NCI-H1930 (cell line): ENCODE measurements at regions not wholly inside any gene's neighbourhood (a gene's known extent, or its start where the extent isn't known, plus 50 kb on each side); places are given as distances from the start of the nearest gene placed in this dataset.
"Not testable (repeated sequence)": the region's sequence is repeated elsewhere in the genome, so short reads cannot be mapped to it uniquely, and the experiment has no call there.

Source experiments
- DNase-seq, 2 experiments: peaks; one replicate each; lab custom pipeline; 2025; lab: John Stamatoyannopoulos, UW

GRCh38 chr18:10142056-10142455 lies 228.2 kb downstream of the VAPA start:
- no peak for DNase-seq

- no peak for DNase-seq
Observed at GRCh38 chr18:10142496-10143160, 228.8 kb downstream of the VAPA start.

- no peak for DNase-seq
Observed at GRCh38 chr18:10143596-10143995, 229.8 kb downstream of the VAPA start.

GRCh38 chr18:10145546-10145945 lies 231.7 kb downstream of the VAPA start:
- DNase-seq, result no peak

DNA sequence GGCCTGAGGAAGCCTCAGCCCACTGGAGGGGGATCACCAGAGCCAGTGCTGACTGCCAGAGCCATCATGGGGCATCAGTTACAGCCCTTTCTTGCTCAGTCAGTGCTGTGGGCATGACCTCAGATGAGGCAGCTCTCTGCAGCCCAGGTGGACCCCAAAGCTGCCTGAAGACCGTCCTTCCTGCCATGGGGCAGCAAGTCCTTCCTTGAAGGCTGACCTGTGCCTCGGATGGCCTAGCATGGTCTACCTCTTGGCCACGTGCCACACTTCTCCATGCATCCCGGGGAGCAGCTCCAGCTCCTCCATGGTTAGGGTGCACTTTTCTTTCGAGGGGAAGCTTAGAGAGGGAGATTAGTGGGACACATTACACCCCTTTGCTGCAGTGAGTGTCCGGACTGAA lies 233.4 kb downstream of the VAPA start:
- DNase-seq, result no peak

- no peak for DNase-seq
Observed at GRCh38 chr18:10147752-10148151, 233.9 kb downstream of the VAPA start.

DNA sequence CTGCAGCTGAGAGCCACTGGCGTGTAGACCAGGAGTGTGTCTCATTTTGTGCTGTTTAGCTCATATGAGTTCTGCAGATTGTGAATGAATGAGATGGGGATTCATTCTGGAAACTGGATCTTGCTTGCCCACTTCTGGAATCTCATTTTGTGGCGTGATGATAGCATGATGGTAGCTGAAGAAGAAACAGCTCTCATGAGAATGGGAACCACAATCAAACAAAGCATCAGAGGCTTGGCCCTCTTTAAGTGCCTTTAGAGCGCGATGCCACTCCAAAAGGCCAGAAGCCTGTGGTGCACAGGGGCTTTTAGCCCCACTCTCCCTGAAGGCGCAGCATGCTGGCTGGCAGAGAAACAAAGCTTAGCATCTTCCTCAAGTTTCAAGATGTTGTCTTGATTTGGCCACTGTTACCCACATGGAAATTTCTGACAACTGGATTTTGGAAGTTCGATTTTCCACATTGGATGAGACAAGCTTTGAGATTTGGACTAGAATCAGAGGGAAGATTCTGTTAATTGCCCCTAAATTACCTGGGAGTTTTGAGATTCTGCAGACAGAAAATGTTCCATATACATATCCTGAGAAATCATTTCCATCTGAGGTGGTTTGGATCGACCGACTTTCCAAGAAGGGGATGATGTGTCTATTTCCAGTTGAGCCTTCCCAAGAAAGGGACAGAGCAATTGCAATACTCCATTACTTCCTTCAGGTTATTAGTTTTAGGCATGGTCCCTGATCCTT lies 234.5 kb downstream of the VAPA start:
- no peak for DNase-seq

DNA sequence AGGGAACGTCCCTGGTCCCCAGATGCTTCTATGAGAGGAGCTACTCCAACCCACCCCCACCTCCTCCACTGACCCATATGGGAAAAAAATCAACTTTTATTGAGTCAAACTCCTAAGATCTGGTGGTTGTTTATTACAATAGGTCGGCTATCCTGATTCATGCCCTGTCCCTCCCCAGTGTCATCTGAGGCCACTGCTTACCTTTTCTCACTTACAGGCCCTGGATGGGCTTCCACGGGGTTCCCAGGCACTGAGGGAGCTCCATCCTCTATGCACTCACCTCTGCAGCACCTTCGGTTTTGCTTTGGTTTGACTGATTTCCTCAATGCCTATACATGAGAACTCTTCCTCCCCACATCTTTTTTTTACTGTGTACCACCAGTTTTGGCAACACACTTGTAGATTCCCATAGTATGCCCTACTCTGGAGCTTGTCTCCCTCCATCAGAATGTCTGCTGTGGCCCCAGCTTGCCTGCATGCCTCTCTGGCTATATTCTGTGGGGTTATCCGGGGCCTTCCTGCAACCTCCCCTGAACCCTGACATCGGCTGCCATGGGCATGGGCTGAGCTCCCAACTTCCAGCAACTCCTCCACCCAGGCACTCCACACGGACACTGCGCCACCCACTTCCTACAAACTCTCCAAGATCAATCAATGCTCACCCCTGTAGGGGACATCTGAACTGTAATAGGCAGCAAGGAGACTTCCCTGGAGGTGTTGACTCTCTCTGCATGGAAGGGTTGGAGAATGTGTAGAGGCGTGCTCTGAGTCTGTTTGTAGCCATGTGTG lies 236.1 kb downstream of the VAPA start:
- no peak for DNase-seq

- DNase-seq, result not testable (repeated sequence)
Observed at GRCh38 chr18:10150576-10150975, 236.8 kb downstream of the VAPA start.

DNA sequence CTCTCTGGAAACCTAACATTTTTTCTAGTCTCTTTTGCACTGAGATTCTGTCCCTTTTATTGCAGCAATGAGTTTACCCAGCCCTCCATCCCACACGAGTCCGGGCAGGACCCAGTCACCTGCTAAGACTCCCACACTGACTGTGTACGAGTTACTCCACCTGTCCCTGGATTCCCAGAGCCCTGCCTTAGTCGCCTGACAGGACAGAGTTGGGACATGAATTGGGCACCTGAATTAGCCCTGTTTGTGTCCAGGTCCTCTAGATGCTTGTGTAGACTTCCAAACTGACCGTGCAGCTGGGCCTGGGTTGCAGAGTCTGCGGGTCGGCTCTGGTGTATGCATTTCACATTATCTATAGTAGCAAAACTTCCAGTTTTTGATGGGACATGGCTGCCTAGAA lies 238.7 kb downstream of the VAPA start:
- no peak for DNase-seq

- no peak for DNase-seq
Observed at GRCh38 chr18:10153924-10154752, 240.3 kb downstream of the VAPA start.

DNA sequence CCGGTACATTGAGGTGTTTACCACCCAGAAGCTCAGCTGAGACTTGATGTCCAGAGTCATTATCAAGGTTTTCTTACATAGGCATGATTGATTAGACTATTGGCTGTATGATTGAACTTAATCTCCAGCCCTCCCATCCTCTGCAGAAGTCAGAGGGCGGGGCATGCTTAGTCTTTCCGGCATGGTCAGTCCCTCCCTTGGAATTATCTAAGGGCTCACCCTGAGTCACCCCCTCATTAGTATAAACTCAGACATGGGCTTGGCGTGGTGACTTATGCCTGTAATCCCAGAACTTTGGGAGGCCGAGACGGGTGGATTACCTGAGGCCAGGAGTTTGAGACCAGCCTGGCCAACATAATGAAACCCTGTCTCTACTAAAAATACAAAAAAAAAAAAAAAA lies 243.9 kb downstream of the VAPA start:
- no peak for DNase-seq

GRCh38 chr18:10160251-10160650 lies 246.4 kb downstream of the VAPA start:
- no peak for DNase-seq

DNA sequence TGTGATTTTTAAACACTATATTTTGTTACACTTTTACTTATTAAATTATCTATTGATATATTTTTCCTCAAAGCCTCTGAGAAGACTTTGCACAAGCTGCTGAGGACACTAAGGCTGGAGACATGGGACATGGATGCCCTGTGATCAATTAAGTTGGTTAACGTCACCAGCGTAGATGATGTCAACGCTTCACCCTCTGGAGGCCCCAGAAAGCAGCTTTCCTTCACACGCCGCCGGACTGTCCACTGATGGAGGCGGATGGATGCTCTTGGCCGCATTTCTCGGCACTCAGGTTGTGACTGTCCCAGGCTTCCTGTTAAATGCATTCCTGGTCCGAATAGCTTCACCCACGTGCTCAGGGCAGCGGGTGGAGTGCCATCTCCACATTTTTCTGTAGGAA lies 247.5 kb downstream of the VAPA start:
- no peak for DNase-seq

DNA sequence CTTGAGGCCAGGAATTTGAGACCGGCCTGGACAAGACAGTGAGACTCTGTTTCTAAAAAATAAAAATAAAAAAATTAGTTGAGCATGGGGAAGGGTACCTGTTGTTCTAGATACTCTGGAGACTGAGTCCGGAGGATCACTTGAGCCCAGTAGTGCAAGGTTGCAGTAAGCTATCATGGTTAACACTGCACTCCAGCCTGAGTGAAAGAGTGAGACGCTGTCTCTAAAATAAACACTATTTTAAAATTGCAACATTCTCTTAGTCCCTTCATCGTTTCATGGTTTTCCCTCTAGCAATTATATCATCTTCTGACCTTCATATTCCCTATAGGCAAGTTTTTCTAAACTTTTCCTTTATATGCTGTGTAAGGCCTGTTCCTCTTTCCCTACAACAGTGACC lies 248.5 kb downstream of the VAPA start:
- no peak for DNase-seq

DNA sequence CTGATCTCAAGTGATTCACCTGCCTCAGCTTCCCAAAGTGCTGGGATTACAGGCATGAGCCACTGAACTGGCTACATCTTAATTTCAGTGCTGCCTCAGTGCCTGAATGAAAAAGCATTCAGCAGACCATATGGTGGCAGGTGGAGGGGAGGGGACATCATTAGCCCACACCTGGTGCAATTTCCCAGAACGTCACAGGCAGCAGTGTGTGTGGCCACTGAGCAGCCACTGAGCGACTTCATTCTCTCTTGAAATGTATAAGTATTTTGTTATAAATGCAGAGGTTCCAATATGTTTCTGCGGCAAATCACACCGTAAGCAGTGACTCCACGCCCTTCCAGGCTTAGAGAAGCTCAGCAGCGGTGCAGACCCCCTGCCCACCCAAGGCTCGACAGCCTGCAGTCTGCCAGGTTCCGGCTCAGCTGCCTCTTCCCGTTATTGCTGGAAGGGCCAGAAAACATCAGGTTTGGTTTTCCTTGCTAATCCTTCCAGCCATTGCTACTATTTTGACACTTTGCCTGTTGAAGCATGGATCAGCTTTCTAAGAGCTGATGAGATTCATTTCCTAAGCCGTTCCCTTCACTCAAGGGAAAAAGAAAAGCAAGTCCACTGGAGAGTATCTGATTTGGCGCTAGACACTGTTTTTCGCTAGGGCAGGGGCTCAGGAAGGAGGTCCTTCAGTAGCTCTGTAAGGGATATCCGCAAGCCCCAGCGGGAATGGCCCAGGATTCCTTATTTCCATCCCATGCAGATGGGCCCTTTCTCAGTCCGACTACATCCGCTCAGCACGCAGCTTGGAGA lies 250.7 kb downstream of the VAPA start:
- no peak for DNase-seq

GRCh38 chr18:10166164-10166807 lies 252.5 kb downstream of the VAPA start:
- no peak for DNase-seq

DNA sequence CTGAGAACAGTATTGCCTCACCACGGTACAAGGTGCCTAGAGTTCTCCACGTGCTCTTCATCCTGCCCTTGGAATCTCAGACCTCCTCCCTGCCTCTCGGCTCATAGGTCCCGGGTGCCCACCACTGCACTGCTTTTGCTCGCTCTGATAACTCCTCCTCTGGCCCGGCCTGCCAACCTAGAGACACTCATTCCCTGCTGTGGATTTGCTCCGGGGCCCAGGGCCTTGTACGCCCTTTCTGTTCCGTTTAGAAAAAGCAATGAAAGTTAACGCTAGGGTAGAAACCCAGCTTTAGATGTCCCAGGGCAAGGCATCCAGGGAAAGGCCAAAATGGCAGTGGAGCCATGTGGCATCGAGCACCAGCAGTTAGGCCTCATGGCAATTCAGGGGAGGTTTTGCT lies 253.9 kb downstream of the VAPA start:
- DNase-seq, result no peak

DNA sequence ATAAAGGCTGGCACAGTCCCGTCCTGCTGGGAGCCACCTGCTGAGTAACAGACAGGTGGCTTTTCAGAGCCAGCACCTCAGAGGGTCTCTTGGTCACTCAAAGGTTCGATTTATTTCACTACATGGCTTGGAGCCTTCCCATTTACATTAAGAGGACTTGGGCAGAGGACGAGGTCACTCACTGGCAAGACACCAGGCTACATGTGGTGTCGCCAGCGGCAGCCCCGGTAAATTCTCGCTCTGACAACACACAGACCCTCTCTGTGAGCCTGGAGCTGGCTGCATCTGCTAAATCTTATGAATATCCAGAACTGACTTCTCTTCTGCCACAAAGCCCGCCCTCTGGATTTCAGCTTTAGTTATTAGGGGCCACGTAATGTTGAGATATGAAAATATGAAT lies 254.7 kb downstream of the VAPA start:
- no peak for DNase-seq

GRCh38 chr18:10169064-10169562 lies 255.3 kb downstream of the VAPA start:
- DNase-seq, result no peak

GRCh38 chr18:10169814-10170213 lies 256.0 kb downstream of the VAPA start:
- DNase-seq, result no peak
